ENCODE measurements at regions not wholly inside any gene's neighbourhood (a gene's known extent, or its start where the extent isn't known, plus 50 kb on each side); places are given as distances from the start of the nearest gene placed in this dataset.

GRCh38 chr1:4213366-4213973, 313.4 kb upstream of the C1orf174 start:
- no peak overlapping the region for H3K27ac ChIP-seq (ENCODE audit: low read depth, low read length)
- no peak overlapping the region for H3K9ac ChIP-seq (ENCODE audit: low read length)
- H3K4me3 ChIP-seq (ENCODE audit: low read depth, low read length): no peak overlapping the region
- H3K27me3 ChIP-seq (ENCODE audit: control insufficient read depth, insufficient read depth, low read length): peaks cover 8% of the 10 kb centered on the region
- 0 out of 2 replicates have a peak, but pooled peaks cover 7% of the 10 kb centered on the region for H3K4me1 ChIP-seq (ENCODE audit: control insufficient read depth, insufficient read depth, low read length)
- H3K9me3 ChIP-seq (ENCODE audit: control insufficient read depth, insufficient read depth, low read depth, low read length): peaks cover 10% of the 10 kb centered on the region; the same call in 1 of the 2 replicates
- no peaks in the 10 kb centered on the region for H3K36me3 ChIP-seq (ENCODE audit: control insufficient read depth, insufficient read depth, low read length)

- no peaks in the 10 kb centered on the region for H3K36me3 ChIP-seq (ENCODE audit: control insufficient read depth, insufficient read depth, low read length)
These were observed 314.8 kb upstream of the C1orf174 start for GRCh38 chr1:4214826-4215225.

GRCh38 chr1:4215391-4215790, 315.3 kb upstream of the C1orf174 start:
- Histone ChIP-seq H3K27me3 (ENCODE audit: control insufficient read depth, insufficient read depth, low read length) (peaks cover 8% of the 10 kb centered on the region), H3K4me3 (ENCODE audit: low read depth, low read length) (no peak overlapping the region), H3K9ac (ENCODE audit: low read length) (no peak overlapping the region), H3K36me3 (ENCODE audit: control insufficient read depth, insufficient read depth, low read length) (no peaks in the 10 kb centered on the region), H3K9me3 (ENCODE audit: control insufficient read depth, insufficient read depth, low read depth, low read length) (peaks cover 10% of the 10 kb centered on the region; the same call in 1 of the 2 replicates), H3K27ac (ENCODE audit: low read depth, low read length) (no peak overlapping the region), H3K4me1 (ENCODE audit: control insufficient read depth, insufficient read depth, low read length) (0 out of 2 replicates have a peak, but pooled peaks cover 7% of the 10 kb centered on the region)

More at GRCh38 chr1:4214826-4215225, 314.8 kb upstream of the C1orf174 start:
- Histone ChIP-seq H3K27me3 (ENCODE audit: control insufficient read depth, insufficient read depth, low read length) (peaks cover 8% of the 10 kb centered on the region), H3K4me3 (ENCODE audit: low read depth, low read length) (no peak overlapping the region), H3K9me3 (ENCODE audit: control insufficient read depth, insufficient read depth, low read depth, low read length) (peaks cover 10% of the 10 kb centered on the region; the same call in 1 of the 2 replicates), H3K27ac (ENCODE audit: low read depth, low read length) (no peak overlapping the region), H3K9ac (ENCODE audit: low read length) (no peak overlapping the region), H3K4me1 (ENCODE audit: control insufficient read depth, insufficient read depth, low read length) (0 out of 2 replicates have a peak, but pooled peaks cover 7% of the 10 kb centered on the region)

GRCh38 chr1:4216231-4216630, 316.2 kb upstream of the C1orf174 start:
- H3K27me3 ChIP-seq (ENCODE audit: control insufficient read depth, insufficient read depth, low read length): peaks cover 8% of the 10 kb centered on the region
- H3K4me3 ChIP-seq (ENCODE audit: low read depth, low read length): no peak overlapping the region
- no peaks in the 10 kb centered on the region for H3K36me3 ChIP-seq (ENCODE audit: control insufficient read depth, insufficient read depth, low read length)
- no peak overlapping the region for H3K9ac ChIP-seq (ENCODE audit: low read length)
- H3K9me3 ChIP-seq (ENCODE audit: control insufficient read depth, insufficient read depth, low read depth, low read length): peaks cover 10% of the 10 kb centered on the region; the same call in 1 of the 2 replicates
- H3K27ac ChIP-seq (ENCODE audit: low read depth, low read length): no peak overlapping the region
- H3K4me1 ChIP-seq (ENCODE audit: control insufficient read depth, insufficient read depth, low read length): 0 out of 2 replicates have a peak, but pooled peaks cover 7% of the 10 kb centered on the region

GRCh38 chr1:4218619-4219018, 318.5 kb upstream of the C1orf174 start:
- H3K27me3 ChIP-seq (ENCODE audit: control insufficient read depth, insufficient read depth, low read length): peaks cover 8% of the 10 kb centered on the region
- no peak overlapping the region for H3K9ac ChIP-seq (ENCODE audit: low read length)
- 0 out of 2 replicates have a peak, but pooled peaks cover 2% of the 10 kb centered on the region for H3K4me1 ChIP-seq (ENCODE audit: control insufficient read depth, insufficient read depth, low read length)
- H3K36me3 ChIP-seq (ENCODE audit: control insufficient read depth, insufficient read depth, low read length): no peaks in the 10 kb centered on the region
- peaks cover 10% of the 10 kb centered on the region; the same call in 1 of the 2 replicates for H3K9me3 ChIP-seq (ENCODE audit: control insufficient read depth, insufficient read depth, low read depth, low read length)
- H3K27ac ChIP-seq (ENCODE audit: low read depth, low read length): no peak overlapping the region
- H3K4me3 ChIP-seq (ENCODE audit: low read depth, low read length): no peak overlapping the region

DNA sequence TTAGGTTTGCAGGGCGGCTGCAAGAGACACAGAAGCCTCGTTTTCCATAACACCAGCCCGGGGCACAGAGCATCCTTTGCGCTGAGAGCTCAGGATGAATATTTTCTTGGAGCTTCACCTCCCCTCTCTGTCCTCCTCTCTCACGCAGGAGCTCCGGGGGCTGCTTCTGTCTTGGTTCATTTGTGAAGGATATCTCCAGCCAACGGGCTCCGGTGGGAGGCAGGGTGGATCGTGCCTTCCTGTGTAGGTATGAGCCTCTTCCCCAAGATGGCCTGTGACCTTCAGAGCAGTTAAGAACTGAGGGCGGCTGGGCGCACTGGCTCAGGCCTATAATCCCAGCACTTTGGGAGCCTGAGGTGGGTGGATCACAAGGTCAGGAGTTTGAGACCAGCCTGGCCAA, 319.0 kb upstream of the C1orf174 start:
- no peaks in the 10 kb centered on the region for H3K36me3 ChIP-seq (ENCODE audit: control insufficient read depth, insufficient read depth, low read length)
- no peak overlapping the region for H3K27ac ChIP-seq (ENCODE audit: low read depth, low read length)
- no peaks in the 10 kb centered on the region for H3K4me1 ChIP-seq (ENCODE audit: control insufficient read depth, insufficient read depth, low read length)
- no peak overlapping the region for H3K9ac ChIP-seq (ENCODE audit: low read length)
- H3K4me3 ChIP-seq (ENCODE audit: low read depth, low read length): no peak overlapping the region
- H3K27me3 ChIP-seq (ENCODE audit: control insufficient read depth, insufficient read depth, low read length): peaks cover 8% of the 10 kb centered on the region
- peaks cover 10% of the 10 kb centered on the region; the same call in 1 of the 2 replicates for H3K9me3 ChIP-seq (ENCODE audit: control insufficient read depth, insufficient read depth, low read depth, low read length)

DNA sequence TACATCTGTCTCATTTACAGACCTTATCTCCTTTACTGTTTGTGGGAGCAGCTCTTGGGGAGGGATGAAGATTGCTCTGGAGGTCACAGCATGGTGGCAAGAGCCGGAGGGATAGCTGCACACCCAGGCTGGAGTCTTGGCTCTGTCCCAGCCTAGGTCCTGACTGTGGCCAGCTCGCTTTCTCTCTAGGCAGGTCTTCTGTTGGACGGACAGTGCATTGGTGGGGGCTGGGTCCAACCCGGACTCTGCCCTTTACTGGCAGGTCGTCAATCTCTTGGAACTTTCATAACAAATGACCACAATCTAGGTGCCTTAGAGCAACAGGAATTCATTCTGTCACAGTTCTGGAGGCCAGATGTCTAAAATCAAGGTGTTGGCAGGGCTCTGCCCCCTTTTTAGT, 319.8 kb upstream of the C1orf174 start:
- Histone ChIP-seq H3K27me3 (ENCODE audit: control insufficient read depth, insufficient read depth, low read length) (peaks cover 8% of the 10 kb centered on the region), H3K4me3 (ENCODE audit: low read depth, low read length) (no peak overlapping the region), H3K4me1 (ENCODE audit: control insufficient read depth, insufficient read depth, low read length) (no peaks in the 10 kb centered on the region), H3K9me3 (ENCODE audit: control insufficient read depth, insufficient read depth, low read depth, low read length) (peaks cover 10% of the 10 kb centered on the region; the same call in 1 of the 2 replicates), H3K9ac (ENCODE audit: low read length) (no peak overlapping the region), H3K36me3 (ENCODE audit: control insufficient read depth, insufficient read depth, low read length) (no peaks in the 10 kb centered on the region), H3K27ac (ENCODE audit: low read depth, low read length) (no peak overlapping the region)

DNA sequence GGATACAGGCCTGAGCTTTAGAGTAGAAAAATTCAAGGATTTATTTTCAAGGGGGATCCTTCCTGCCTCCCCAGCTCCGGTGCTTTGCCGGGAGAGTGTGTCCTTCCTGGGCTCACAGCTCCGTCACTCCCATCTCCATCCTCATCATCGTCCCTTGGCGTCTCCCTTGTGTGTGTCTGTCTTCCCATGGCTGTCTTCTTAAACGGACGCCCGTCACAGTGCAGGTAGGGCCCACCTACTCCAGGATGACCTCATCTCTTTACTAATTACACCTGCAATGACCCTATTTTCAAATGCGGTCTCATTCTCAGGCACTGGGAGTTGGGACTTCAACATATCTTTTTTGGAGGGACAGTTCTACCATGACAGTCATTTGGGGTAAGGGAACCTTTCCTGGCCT, 320.3 kb upstream of the C1orf174 start:
- Histone ChIP-seq H3K4me1 (ENCODE audit: control insufficient read depth, insufficient read depth, low read length) (no peaks in the 10 kb centered on the region), H3K36me3 (ENCODE audit: control insufficient read depth, insufficient read depth, low read length) (no peaks in the 10 kb centered on the region), H3K4me3 (ENCODE audit: low read depth, low read length) (no peak overlapping the region), H3K9me3 (ENCODE audit: control insufficient read depth, insufficient read depth, low read depth, low read length) (peaks cover 9% of the 10 kb centered on the region; the same call in 1 of the 2 replicates), H3K9ac (ENCODE audit: low read length) (no peak overlapping the region), H3K27ac (ENCODE audit: low read depth, low read length) (no peak overlapping the region), H3K27me3 (ENCODE audit: control insufficient read depth, insufficient read depth, low read length) (peaks cover 4% of the 10 kb centered on the region)

DNA sequence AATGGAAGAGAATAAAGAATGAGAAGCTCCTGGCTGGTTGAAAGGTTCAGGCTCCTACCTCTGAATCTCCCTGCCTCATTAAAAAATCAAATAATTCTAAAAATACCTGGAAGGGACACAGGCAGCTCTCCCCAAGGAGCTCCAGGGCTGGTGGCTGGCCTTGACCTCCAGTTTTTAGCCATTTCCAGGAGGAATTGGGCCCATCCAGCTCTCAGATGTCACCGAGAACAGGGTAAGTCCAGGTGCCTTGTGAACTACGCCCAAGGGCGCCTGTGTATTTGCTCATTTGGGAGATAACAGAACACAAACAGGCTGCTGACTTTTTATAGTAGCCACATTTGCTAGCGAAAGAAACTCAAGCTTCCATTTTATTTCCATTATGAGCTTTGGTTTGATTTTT, 321.0 kb upstream of the C1orf174 start:
- Histone ChIP-seq H3K9ac (ENCODE audit: low read length) (no peak overlapping the region), H3K27ac (ENCODE audit: low read depth, low read length) (no peak overlapping the region), H3K27me3 (ENCODE audit: control insufficient read depth, insufficient read depth, low read length) (no peaks in the 10 kb centered on the region), H3K9me3 (ENCODE audit: control insufficient read depth, insufficient read depth, low read depth, low read length) (peaks cover 8% of the 10 kb centered on the region; the same call in 1 of the 2 replicates), H3K36me3 (ENCODE audit: control insufficient read depth, insufficient read depth, low read length) (no peaks in the 10 kb centered on the region), H3K4me1 (ENCODE audit: control insufficient read depth, insufficient read depth, low read length) (no peaks in the 10 kb centered on the region), H3K4me3 (ENCODE audit: low read depth, low read length) (no peak overlapping the region)

- Histone ChIP-seq H3K36me3 (ENCODE audit: control insufficient read depth, insufficient read depth, low read length) (no peaks in the 10 kb centered on the region), H3K4me3 (ENCODE audit: low read depth, low read length) (no peak overlapping the region), H3K27ac (ENCODE audit: low read depth, low read length) (no peak overlapping the region), H3K9me3 (ENCODE audit: control insufficient read depth, insufficient read depth, low read depth, low read length) (peaks cover 10% of the 10 kb centered on the region; the same call in 1 of the 2 replicates), H3K9ac (ENCODE audit: low read length) (no peak overlapping the region), H3K27me3 (ENCODE audit: control insufficient read depth, insufficient read depth, low read length) (no peaks in the 10 kb centered on the region), H3K4me1 (ENCODE audit: control insufficient read depth, insufficient read depth, low read length) (no peaks in the 10 kb centered on the region)
These were observed 324.8 kb upstream of the C1orf174 start for GRCh38 chr1:4224684-4225467.

DNA sequence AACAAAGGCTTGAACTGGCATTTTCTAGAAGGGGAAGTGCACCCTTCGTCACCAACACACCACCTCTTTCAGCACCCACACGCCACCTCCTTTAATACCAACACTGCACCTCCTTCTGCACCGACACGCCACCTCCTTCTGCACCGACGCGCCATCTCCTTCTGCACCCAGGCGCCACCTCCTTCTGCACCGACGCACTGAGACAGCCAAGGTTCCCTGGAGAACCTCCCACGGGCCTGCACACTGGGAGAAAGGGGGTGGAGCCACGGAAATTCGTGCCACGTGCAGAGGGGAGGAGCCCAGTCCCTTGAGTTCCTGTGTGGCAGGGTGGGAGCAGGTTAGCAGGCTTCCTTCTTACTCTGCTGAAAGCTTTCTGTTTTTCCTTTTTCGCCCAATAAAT, 327.9 kb upstream of the C1orf174 start:
- H3K4me1 ChIP-seq (ENCODE audit: control insufficient read depth, insufficient read depth, low read length): no peaks in the 10 kb centered on the region
- H3K27ac ChIP-seq (ENCODE audit: low read depth, low read length): no peak overlapping the region
- H3K4me3 ChIP-seq (ENCODE audit: low read depth, low read length): no peak overlapping the region
- no peaks in the 10 kb centered on the region for H3K27me3 ChIP-seq (ENCODE audit: control insufficient read depth, insufficient read depth, low read length)
- no peaks in the 10 kb centered on the region for H3K36me3 ChIP-seq (ENCODE audit: control insufficient read depth, insufficient read depth, low read length)
- peaks cover 11% of the 10 kb centered on the region; the same call in 1 of the 2 replicates for H3K9me3 ChIP-seq (ENCODE audit: control insufficient read depth, insufficient read depth, low read depth, low read length)
- H3K9ac ChIP-seq (ENCODE audit: low read length): no peak overlapping the region

Measured in HUES6 (cell line).